ENCODE measurements at regions not wholly inside any gene's neighbourhood (a gene's known extent, or its start where the extent isn't known, plus 50 kb on each side); places are given as distances from the start of the nearest gene placed in this dataset.
"Not testable (repeated sequence)": the region's sequence is repeated elsewhere in the genome, so short reads cannot be mapped to it uniquely, and the experiment has no call there.

- DNase-seq (ENCODE audit: low read depth, low spot score), result no peak
Measured at GRCh38 chr22:35138521-35138920, 72.6 kb downstream of the ISX start.

GRCh38 chr22:35140879-35141745 lies 75.2 kb downstream of the ISX start:
- DNase-seq (ENCODE audit: low read depth, low spot score), result no peak

- no peak for DNase-seq (ENCODE audit: low read depth, low spot score)
Measured at GRCh38 chr22:35148381-35148780, 82.4 kb downstream of the ISX start.

GRCh38 chr22:35148866-35149548 lies 83.0 kb downstream of the ISX start:
- no peak for DNase-seq (ENCODE audit: low read depth, low spot score)

GRCh38 chr22:35150183-35151107 lies 84.5 kb downstream of the ISX start:
- DNase-seq (ENCODE audit: low read depth, low spot score), result peak; percentile 15

GRCh38 chr22:35152316-35152715 lies 86.4 kb downstream of the ISX start:
- DNase-seq (ENCODE audit: low read depth, low spot score), result no peak

GRCh38 chr22:35154937-35155387 lies 89.0 kb downstream of the ISX start:
- no peak for DNase-seq (ENCODE audit: low read depth, low spot score)

GRCh38 chr22:35155403-35156025 lies 89.6 kb downstream of the ISX start:
- no peak for DNase-seq (ENCODE audit: low read depth, low spot score)

- DNase-seq (ENCODE audit: low read depth, low spot score), result no peak
Measured at GRCh38 chr22:35156945-35157344, 91.0 kb downstream of the ISX start.

GRCh38 chr22:35158336-35158735 lies 92.4 kb downstream of the ISX start:
- DNase-seq (ENCODE audit: low read depth, low spot score), result no peak

GRCh38 chr22:35159343-35159742 lies 93.4 kb downstream of the ISX start:
- no peak for DNase-seq (ENCODE audit: low read depth, low spot score)

- DNase-seq (ENCODE audit: low read depth, low spot score), result no peak
Measured at GRCh38 chr22:35160268-35160667, 94.3 kb downstream of the ISX start.

- not testable (repeated sequence) for DNase-seq (ENCODE audit: low read depth, low spot score)
Measured at GRCh38 chr22:35165896-35166295, 91.4 kb upstream of the HMGXB4 start.

- DNase-seq (ENCODE audit: low read depth, low spot score), result no peak
Measured at GRCh38 chr22:35170716-35171697, 86.3 kb upstream of the HMGXB4 start.

GRCh38 chr22:35172442-35172841 lies 84.9 kb upstream of the HMGXB4 start:
- no peak for DNase-seq (ENCODE audit: low read depth, low spot score)

GRCh38 chr22:35173655-35174054 lies 83.6 kb upstream of the HMGXB4 start:
- DNase-seq (ENCODE audit: low read depth, low spot score), result no peak

GRCh38 chr22:35174401-35175038 lies 82.8 kb upstream of the HMGXB4 start:
- DNase-seq (ENCODE audit: low read depth, low spot score), result no peak

GRCh38 chr22:35175392-35175791 lies 81.9 kb upstream of the HMGXB4 start:
- no peak for DNase-seq (ENCODE audit: low read depth, low spot score)

- DNase-seq (ENCODE audit: low read depth, low spot score), result no peak
Measured at GRCh38 chr22:35177811-35178210, 79.5 kb upstream of the HMGXB4 start.

- no peak for DNase-seq (ENCODE audit: low read depth, low spot score)
Measured at GRCh38 chr22:35178446-35178845, 78.8 kb upstream of the HMGXB4 start.

Data from activated naive CD8-positive, alpha-beta T cell treated with anti-CD3 and anti-CD28 coated beads, Interleukin-2, amount 50 U/mL, for 16 hours (primary cell).